Activated CD4-positive, CD25-positive, alpha-beta regulatory T cell treated with anti-CD3 and anti-CD28 coated beads, Interleukin-2, amount 50 U/mL, for 72 hours (primary cell): ENCODE measurements at regions not wholly inside any gene's neighbourhood (a gene's known extent, or its start where the extent isn't known, plus 50 kb on each side); places are given as distances from the start of the nearest gene placed in this dataset.
"Not testable (repeated sequence)": the region's sequence is repeated elsewhere in the genome, so short reads cannot be mapped to it uniquely, and the experiment has no call there.

Experiments
- DNase-seq: peaks from one replicate; pipeline ENCODE4 v3.0.0; 2021

- not testable (repeated sequence) for DNase-seq
Observed at GRCh38 chr16:13336907-13337881, 435.8 kb downstream of the SHISA9 start.

GRCh38 chr16:13338044-13338443 lies 436.6 kb downstream of the SHISA9 start:
- DNase-seq = no peak

GRCh38 chr16:13342675-13343074 lies 441.3 kb downstream of the SHISA9 start:
- no peak for DNase-seq

- DNase-seq = no peak
Observed at GRCh38 chr16:13344001-13344400, 442.6 kb downstream of the SHISA9 start.

- no peak for DNase-seq
Observed at GRCh38 chr16:13348416-13348815, 447.0 kb downstream of the SHISA9 start.

GRCh38 chr16:13350000-13350399 lies 448.6 kb downstream of the SHISA9 start:
- no peak for DNase-seq

GRCh38 chr16:13351181-13351580 lies 449.8 kb downstream of the SHISA9 start:
- no peak for DNase-seq

GRCh38 chr16:13351601-13352217 lies 450.3 kb downstream of the SHISA9 start:
- no peak for DNase-seq

- DNase-seq = not testable (repeated sequence)
Observed at GRCh38 chr16:13352796-13353195, 451.4 kb downstream of the SHISA9 start.

- DNase-seq = not testable (repeated sequence)
Observed at GRCh38 chr16:13357842-13358241, 456.4 kb downstream of the SHISA9 start.

GRCh38 chr16:13359835-13360234 lies 458.4 kb downstream of the SHISA9 start:
- no peak for DNase-seq

GRCh38 chr16:13372421-13372820 lies 471.0 kb downstream of the SHISA9 start:
- no peak for DNase-seq

GRCh38 chr16:13376174-13376573 lies 474.8 kb downstream of the SHISA9 start:
- DNase-seq = no peak

GRCh38 chr16:13377143-13377542 lies 475.7 kb downstream of the SHISA9 start:
- DNase-seq = no peak

- DNase-seq = no peak
Observed at GRCh38 chr16:13378151-13378550, 476.8 kb downstream of the SHISA9 start.

GRCh38 chr16:13379266-13379665 lies 477.9 kb downstream of the SHISA9 start:
- no peak for DNase-seq

- DNase-seq = not testable (repeated sequence)
Observed at GRCh38 chr16:13385156-13386040, 484.0 kb downstream of the SHISA9 start.

GRCh38 chr16:13390093-13390985 lies 488.9 kb downstream of the SHISA9 start:
- no peak for DNase-seq

- DNase-seq = no peak
Observed at GRCh38 chr16:13390986-13391305, 489.5 kb downstream of the SHISA9 start.

- no peak for DNase-seq
Observed at GRCh38 chr16:13391337-13391736, 489.9 kb downstream of the SHISA9 start.

- no peak for DNase-seq
Observed at GRCh38 chr16:13392341-13392740, 490.9 kb downstream of the SHISA9 start.

GRCh38 chr16:13393816-13394215 lies 492.4 kb downstream of the SHISA9 start:
- no peak for DNase-seq
